ENCODE measurements at regions not wholly inside any gene's neighbourhood (a gene's known extent, or its start where the extent isn't known, plus 50 kb on each side); places are given as distances from the start of the nearest gene placed in this dataset.

GRCh38 chr10:2245580-2245979, 508.3 kb upstream of the ADARB2 start:
- peaks cover 0 to 5% (median 0%) of the 10 kb centered on the region in 12 donors for H3K9me3 ChIP-seq
- intact Hi-C loops (cut with DNase I) = no loop called here
- no peaks in the 10 kb centered on the region for H3K36me3 ChIP-seq
- DNase-seq (no peak), ATAC-seq (no peak)
- 86 to 97% (median 93%) methylated on average over 5 of the region's 5 CpGs for WGBS, 4 donors
- H3K27me3 ChIP-seq = no peaks in the 10 kb centered on the region
- H3K27ac ChIP-seq = no peak overlapping the region
- no peak overlapping the region for H3K4me3 ChIP-seq
- TF ChIP-seq CTCF (IDR thresholded peaks at IDR 0.05) (no peak), POLR2A (IDR thresholded peaks at IDR 0.05) (no peak)
- H3K4me1 ChIP-seq = no peaks in the 10 kb centered on the region

GRCh38 chr10:2244471-2244870, 507.1 kb upstream of the ADARB2 start:
- intact Hi-C loops (cut with DNase I) = no loop called here
- Histone ChIP-seq H3K4me3 (no peak overlapping the region), H3K27me3 (no peaks in the 10 kb centered on the region), H3K36me3 (no peaks in the 10 kb centered on the region), H3K4me1 (no peaks in the 10 kb centered on the region), H3K9me3 (peaks cover 0 to 3% (median 0%) of the 10 kb centered on the region in 12 donors), H3K27ac (no peak overlapping the region)
- TF ChIP-seq CTCF (IDR thresholded peaks at IDR 0.05) (no peak), POLR2A (IDR thresholded peaks at IDR 0.05) (no peak)
- ATAC-seq = no peak
- no peak for DNase-seq
- 83 to 89% (median 86%) methylated on average over 12 of the region's 12 CpGs for WGBS, 4 donors

GRCh38 chr10:2236876-2237275, 499.6 kb upstream of the ADARB2 start:
- intact Hi-C loops (cut with DNase I) = no loop called here
- WGBS, 4 donors = 65 to 75% (median 69%) methylated on average over 5 of the region's 5 CpGs
- H3K9me3 ChIP-seq = no peaks in the 10 kb centered on the region

GRCh38 chr10:2232479-2232878, 495.2 kb upstream of the ADARB2 start:
- ATAC-seq = no peak
- whole genome bisulfite sequencing, 4 donors = 82 to 88% (median 86%) methylated on average over 11 of the region's 11 CpGs
- intact Hi-C loops (cut with DNase I) = no loop called here

More at GRCh38 chr10:2236876-2237275, 499.6 kb upstream of the ADARB2 start:
- ATAC-seq (no peak), DNase-seq (no peak)
- no peak for TF ChIP-seq CTCF (IDR thresholded peaks at IDR 0.05)
- TF ChIP-seq POLR2A (IDR thresholded peaks at IDR 0.05) = no peak
- H3K4me1 ChIP-seq = no peaks in the 10 kb centered on the region
- H3K36me3 ChIP-seq = no peaks in the 10 kb centered on the region
- no peak overlapping the region for H3K27ac ChIP-seq
- H3K4me3 ChIP-seq = no peak overlapping the region
- no peaks in the 10 kb centered on the region for H3K27me3 ChIP-seq

More at GRCh38 chr10:2232479-2232878, 495.2 kb upstream of the ADARB2 start:
- no peak for DNase-seq
- H3K27me3 ChIP-seq = no peaks in the 10 kb centered on the region
- no peaks in the 10 kb centered on the region for H3K4me1 ChIP-seq
- H3K9me3 ChIP-seq = peaks cover 0 to 3% (median 0%) of the 10 kb centered on the region in 12 donors
- H3K36me3 ChIP-seq = no peaks in the 10 kb centered on the region
- H3K4me3 ChIP-seq = no peak overlapping the region
- no peak overlapping the region for H3K27ac ChIP-seq
- TF ChIP-seq CTCF (IDR thresholded peaks at IDR 0.05) (no peak), POLR2A (IDR thresholded peaks at IDR 0.05) (no peak)
